Astrocyte (in vitro differentiated cells and primary cell): ENCODE measurements at regions not wholly inside any gene's neighbourhood (a gene's known extent, or its start where the extent isn't known, plus 50 kb on each side); places are given as distances from the start of the nearest gene placed in this dataset.

Source experiments
- DNase-seq: peaks from one replicate; pipeline ENCODE4 v3.0.0-alpha.2; 2010; ENCODE audit warnings: low read depth
- FAIRE-seq: peaks from 2 replicates; lab custom pipeline; 2011; peaks lifted over from hg19 to GRCh38; lab: Jason Lieb, UNC
- H2AFZ ChIP-seq: 2 replicates; pipeline ENCODE4 v1.6.0; 2012; ENCODE audit warnings: low read depth, low read length, inconsistent platforms
- H3K27ac ChIP-seq: 2 replicates; pipeline ENCODE4 v1.5.1; 2011; ENCODE audit warnings: low read depth, low read length, inconsistent platforms
- H3K27me3 ChIP-seq: 2 replicates; pipeline ENCODE4 v1.6.0; 2011; ENCODE audit warnings: low read length, inconsistent platforms; ENCODE audit not compliant: insufficient read depth
- H3K36me3 ChIP-seq: 2 replicates; pipeline ENCODE4 v1.5.1; 2011; ENCODE audit warnings: low read length, inconsistent platforms; ENCODE audit not compliant: insufficient read depth
- H3K4me1 ChIP-seq: 2 replicates; pipeline ENCODE4 v1.5.1; 2011; ENCODE audit warnings: low read length, inconsistent platforms; ENCODE audit not compliant: insufficient read depth
- H3K4me2 ChIP-seq: 2 replicates; pipeline ENCODE4 v1.6.0; 2012; ENCODE audit warnings: low read length, inconsistent platforms
- H3K4me3 ChIP-seq: 2 replicates; pipeline ENCODE4 v1.5.1; 2011; ENCODE audit warnings: low read depth, mild to moderate bottlenecking, low read length, inconsistent platforms; ENCODE audit not compliant: insufficient read depth
- H3K79me2 ChIP-seq: 2 replicates; pipeline ENCODE4 v1.6.0; 2012; ENCODE audit warnings: mild to moderate bottlenecking, low read length, inconsistent platforms; ENCODE audit not compliant: insufficient read depth
- H3K9ac ChIP-seq: 2 replicates; pipeline ENCODE4 v1.6.0; 2012; ENCODE audit warnings: mild to moderate bottlenecking, low read length, inconsistent platforms
- H3K9me3 ChIP-seq: 2 replicates; pipeline ENCODE4 v1.5.1; 2012; ENCODE audit warnings: low read depth, mild to moderate bottlenecking, low read length, inconsistent platforms; ENCODE audit not compliant: insufficient read depth
- H4K20me1 ChIP-seq: 2 replicates; pipeline ENCODE4 v1.6.0; 2012; ENCODE audit warnings: low read length, inconsistent platforms; ENCODE audit not compliant: insufficient read depth
- H3K27ac Mint-ChIP-seq: one replicate; pipeline ENCODE4 v1.8.0; 2021; ENCODE audit warnings: mild to moderate bottlenecking, mixed read lengths; ENCODE audit not compliant: unreplicated experiment
- H3K27me3 Mint-ChIP-seq: one replicate; pipeline ENCODE4 v1.8.0; 2021; ENCODE audit warnings: low read depth, mixed read lengths; ENCODE audit not compliant: unreplicated experiment
- H3K36me3 Mint-ChIP-seq: one replicate; pipeline ENCODE4 v1.8.0; 2021; ENCODE audit warnings: low read depth, mixed read lengths; ENCODE audit not compliant: unreplicated experiment
- H3K4me1 Mint-ChIP-seq: one replicate; pipeline ENCODE4 v1.8.0; 2021; ENCODE audit warnings: low read depth, mixed read lengths; ENCODE audit not compliant: unreplicated experiment
- H3K4me3 Mint-ChIP-seq: one replicate; pipeline ENCODE4 v1.8.0; 2021; ENCODE audit warnings: mild to moderate bottlenecking, moderate library complexity, mixed read lengths; ENCODE audit not compliant: unreplicated experiment
- H3K9me3 Mint-ChIP-seq: one replicate; pipeline ENCODE4 v1.8.0; 2021; ENCODE audit warnings: mild to moderate bottlenecking, mixed read lengths; ENCODE audit not compliant: unreplicated experiment
- EZH2 ChIP-seq: IDR thresholded peaks from 2 replicates; pipeline ENCODE4 v1.6.1; 2012; ENCODE audit warnings: mild to moderate bottlenecking, low read length, inconsistent platforms; ENCODE audit not compliant: insufficient read depth
- TF ChIP-seq, protein P1 (sequence below): IDR thresholded peaks from 2 replicates; pipeline ENCODE4 v1.5.1; 2011; ENCODE audit warnings: low read depth, mild to moderate bottlenecking, inconsistent platforms, low read length, moderate library complexity; ENCODE audit not compliant: insufficient read depth

DNA sequence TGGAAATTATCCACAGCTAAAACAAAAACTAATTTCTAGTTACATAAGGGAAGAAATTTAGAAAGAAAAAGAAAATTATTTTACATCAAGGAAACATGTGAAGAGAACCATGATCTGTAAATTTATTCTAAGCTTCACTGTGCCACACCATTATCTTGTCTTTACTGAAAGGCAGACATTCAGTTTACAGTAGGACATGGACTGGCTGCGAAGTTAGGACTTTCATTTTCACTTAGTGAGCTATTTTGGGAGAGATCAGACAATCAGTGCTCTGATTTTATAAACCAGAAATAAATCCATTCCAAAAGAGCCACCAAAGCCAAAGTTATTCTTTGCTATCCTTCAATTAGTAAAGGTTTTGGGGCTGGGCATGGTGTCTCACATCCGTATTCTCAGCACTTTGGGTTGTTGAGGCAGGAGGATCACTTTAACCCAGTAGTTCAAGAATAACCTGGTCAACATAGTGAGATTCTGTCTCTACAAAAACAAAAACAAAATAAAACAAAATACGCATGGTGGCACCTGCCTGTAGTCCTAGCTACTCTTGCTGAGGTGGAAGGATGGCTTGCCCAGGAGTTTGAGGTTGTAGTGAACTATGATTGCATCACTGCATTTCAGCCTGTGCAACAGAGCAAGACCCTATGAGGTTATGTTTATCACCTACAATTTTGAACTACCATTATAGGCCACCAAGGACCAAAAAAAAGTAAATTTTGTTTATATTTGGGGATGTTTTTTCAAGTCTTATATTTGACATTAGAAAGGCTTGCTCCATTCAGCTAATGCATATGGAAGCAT, 1084.8 kb upstream of the ATXN7L3B start:
- H3K27ac Mint-ChIP-seq = no peak overlapping the region
- H4K20me1 ChIP-seq = no peaks in the 10 kb centered on the region
- no peak overlapping the region for H3K4me2 ChIP-seq
- no peaks in the 10 kb centered on the region for H3K9me3 ChIP-seq
- DNase-seq (no peak), FAIRE-seq (no peak)
- no peaks in the 10 kb centered on the region for H3K4me1 Mint-ChIP-seq
- no peak overlapping the region for H3K4me3 Mint-ChIP-seq
- H3K27me3 ChIP-seq = no peaks in the 10 kb centered on the region
- no peaks in the 10 kb centered on the region for H3K79me2 ChIP-seq
- no peak overlapping the region for H3K9ac ChIP-seq
- no peak overlapping the region for H3K27ac ChIP-seq
- H3K36me3 ChIP-seq = no peaks in the 10 kb centered on the region
- no peaks in the 10 kb centered on the region for H3K27me3 Mint-ChIP-seq
- H3K9me3 Mint-ChIP-seq = no peaks in the 10 kb centered on the region
- H2AFZ ChIP-seq = no peak overlapping the region
- no peaks in the 10 kb centered on the region for H3K4me1 ChIP-seq
- H3K4me3 ChIP-seq = no peak overlapping the region
- TF ChIP-seq, protein P1, sequence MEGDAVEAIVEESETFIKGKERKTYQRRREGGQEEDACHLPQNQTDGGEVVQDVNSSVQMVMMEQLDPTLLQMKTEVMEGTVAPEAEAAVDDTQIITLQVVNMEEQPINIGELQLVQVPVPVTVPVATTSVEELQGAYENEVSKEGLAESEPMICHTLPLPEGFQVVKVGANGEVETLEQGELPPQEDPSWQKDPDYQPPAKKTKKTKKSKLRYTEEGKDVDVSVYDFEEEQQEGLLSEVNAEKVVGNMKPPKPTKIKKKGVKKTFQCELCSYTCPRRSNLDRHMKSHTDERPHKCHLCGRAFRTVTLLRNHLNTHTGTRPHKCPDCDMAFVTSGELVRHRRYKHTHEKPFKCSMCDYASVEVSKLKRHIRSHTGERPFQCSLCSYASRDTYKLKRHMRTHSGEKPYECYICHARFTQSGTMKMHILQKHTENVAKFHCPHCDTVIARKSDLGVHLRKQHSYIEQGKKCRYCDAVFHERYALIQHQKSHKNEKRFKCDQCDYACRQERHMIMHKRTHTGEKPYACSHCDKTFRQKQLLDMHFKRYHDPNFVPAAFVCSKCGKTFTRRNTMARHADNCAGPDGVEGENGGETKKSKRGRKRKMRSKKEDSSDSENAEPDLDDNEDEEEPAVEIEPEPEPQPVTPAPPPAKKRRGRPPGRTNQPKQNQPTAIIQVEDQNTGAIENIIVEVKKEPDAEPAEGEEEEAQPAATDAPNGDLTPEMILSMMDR = no peak
- no peak for TF ChIP-seq EZH2
- no peaks in the 10 kb centered on the region for H3K36me3 Mint-ChIP-seq

DNA sequence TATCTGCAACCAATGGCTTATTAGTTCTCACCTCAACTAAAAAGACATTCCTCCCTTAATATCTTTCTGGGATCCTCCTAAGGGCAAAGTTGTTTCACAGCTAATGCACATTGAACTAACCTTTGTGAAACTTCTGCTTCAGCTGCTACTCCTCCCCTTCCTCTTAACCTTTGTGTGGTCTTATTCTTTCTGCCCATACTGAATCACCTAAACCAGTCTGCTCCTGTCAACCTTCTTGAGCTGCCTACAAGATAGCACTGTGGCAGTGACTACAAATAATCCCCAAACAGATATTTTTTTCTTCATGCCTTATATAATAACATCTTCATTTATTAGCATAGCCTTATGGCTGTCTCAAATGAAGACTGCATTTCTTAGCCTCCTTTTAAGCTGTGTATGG, 1077.4 kb upstream of the ATXN7L3B start:
- H3K4me1 Mint-ChIP-seq = no peaks in the 10 kb centered on the region
- H3K4me3 Mint-ChIP-seq = no peak overlapping the region
- no peak for TF ChIP-seq EZH2
- TF ChIP-seq, protein P1 = no peak
- Histone ChIP-seq H3K27me3 (no peaks in the 10 kb centered on the region), H3K4me2 (no peak overlapping the region), H4K20me1 (no peaks in the 10 kb centered on the region), H3K4me3 (no peak overlapping the region), H3K4me1 (no peaks in the 10 kb centered on the region), H3K36me3 (no peaks in the 10 kb centered on the region), H3K27ac (no peak overlapping the region), H3K79me2 (no peaks in the 10 kb centered on the region), H3K9me3 (no peaks in the 10 kb centered on the region), H2AFZ (no peak overlapping the region), H3K9ac (no peak overlapping the region)
- H3K9me3 Mint-ChIP-seq = no peaks in the 10 kb centered on the region
- no peaks in the 10 kb centered on the region for H3K27me3 Mint-ChIP-seq
- H3K27ac Mint-ChIP-seq = no peak overlapping the region
- no peak for FAIRE-seq
- no peak for DNase-seq
- no peaks in the 10 kb centered on the region for H3K36me3 Mint-ChIP-seq

DNA sequence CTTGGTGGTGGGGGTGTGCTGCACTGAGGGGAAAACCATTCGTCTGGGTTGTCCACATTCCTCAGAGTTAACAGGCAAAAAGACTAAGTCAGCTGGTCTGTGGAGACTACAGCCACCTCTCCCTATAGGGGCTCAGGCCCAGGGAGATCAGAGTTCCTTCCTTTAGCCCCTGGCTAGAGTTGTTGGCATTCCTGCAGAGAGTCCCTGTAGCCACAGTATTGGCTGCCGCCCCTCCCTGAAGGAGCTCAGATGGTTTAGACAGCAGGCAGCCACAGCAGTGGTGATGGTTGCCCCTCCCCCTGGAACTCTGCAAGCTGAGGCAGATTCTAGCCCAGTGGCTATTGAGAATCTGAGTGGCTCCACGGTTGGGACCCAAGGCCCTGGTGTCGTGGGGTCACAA, 1072.5 kb upstream of the ATXN7L3B start:
- Mint-ChIP-seq H3K9me3 (no peaks in the 10 kb centered on the region), H3K27me3 (no peaks in the 10 kb centered on the region), H3K27ac (no peak overlapping the region), H3K4me3 (no peak overlapping the region), H3K36me3 (no peaks in the 10 kb centered on the region), H3K4me1 (no peaks in the 10 kb centered on the region)
- no peak for FAIRE-seq
- Histone ChIP-seq H3K4me1 (no peaks in the 10 kb centered on the region), H3K4me3 (no peak overlapping the region), H4K20me1 (no peaks in the 10 kb centered on the region), H3K27ac (no peak overlapping the region), H2AFZ (no peak overlapping the region), H3K9ac (no peak overlapping the region), H3K36me3 (no peaks in the 10 kb centered on the region), H3K79me2 (no peaks in the 10 kb centered on the region), H3K9me3 (no peaks in the 10 kb centered on the region), H3K4me2 (no peak overlapping the region), H3K27me3 (no peaks in the 10 kb centered on the region)
- TF ChIP-seq, protein P1 = no peak
- no peak for TF ChIP-seq EZH2
- DNase-seq = no peak
